GM19324 (cell line): ENCODE measurements at regions not wholly inside any gene's neighbourhood (a gene's known extent, or its start where the extent isn't known, plus 50 kb on each side); places are given as distances from the start of the nearest gene placed in this dataset.

Experiments
- ATAC-seq: cut with Tn5 transposase; IDR thresholded peaks from one replicate; pipeline ENCODE4 v1.9.1; 2021; ENCODE audit warnings: mild to moderate bottlenecking, moderate library complexity; ENCODE audit not compliant: unreplicated experiment, low FRiP score

DNA sequence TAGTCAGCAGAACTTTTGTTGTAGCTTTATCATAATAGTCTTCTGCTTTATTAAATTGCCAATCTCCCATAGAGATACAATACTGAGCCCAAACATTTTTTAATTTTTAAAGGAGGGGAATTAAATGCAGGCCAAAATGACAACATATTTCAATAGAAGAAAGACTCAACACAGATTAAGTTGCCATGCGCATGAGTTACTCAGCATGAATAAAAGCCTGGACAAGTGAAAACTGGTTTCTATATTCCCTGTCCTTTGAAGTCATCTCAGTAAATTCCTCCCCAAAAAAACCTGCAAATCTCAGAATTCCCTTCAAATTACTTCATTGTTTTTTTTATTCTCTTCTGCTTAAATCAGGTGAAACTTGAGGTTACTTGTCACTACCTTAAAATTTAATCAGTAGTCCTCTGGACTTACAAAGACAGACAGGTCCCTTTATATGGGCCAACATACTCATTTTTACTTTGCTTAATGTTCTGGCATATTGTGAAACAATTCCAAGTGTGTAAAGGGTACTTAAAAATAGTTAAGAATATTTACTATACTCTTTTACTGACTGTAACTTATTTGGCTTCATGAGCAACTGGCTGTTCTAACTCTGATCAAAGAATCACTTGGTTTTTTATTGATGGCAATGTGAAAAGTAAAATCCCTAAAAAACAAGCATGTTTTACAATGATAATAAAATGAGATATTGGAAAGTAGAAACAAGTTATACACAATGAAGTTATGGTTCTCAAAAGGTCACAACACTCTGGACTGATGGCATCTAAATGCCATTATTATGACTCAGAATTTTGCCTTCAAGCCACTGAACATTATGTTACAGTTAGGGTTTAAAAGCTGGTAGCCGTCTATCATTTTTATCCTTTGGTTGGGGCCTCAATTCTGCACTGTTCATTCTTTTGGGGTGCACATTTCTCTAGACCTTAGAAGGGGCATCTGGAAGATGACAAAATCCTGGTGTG, 49.9 kb upstream of the COL21A1 start:
- no peak for ATAC-seq
